K562 (cell line): ENCODE measurements at regions not wholly inside any gene's neighbourhood (a gene's known extent, or its start where the extent isn't known, plus 50 kb on each side); places are given as distances from the start of the nearest gene placed in this dataset.

Source experiments
- ATAC-seq: fragments of 200-7000 bp; cut with Tn5 transposase; 3 replicates; pipeline ENCODE4 v1.9.1; 2020; ENCODE audit warnings: moderate library complexity
- BruUV-seq: library from RNA; stranded (reverse); fragments of 400-500 nt; replicated peaks from 2 replicates; lab custom pipeline; 2021; lab: Mats Ljungman, UMichigan
- CTCF ChIA-PET: fragments of 300-600 bp; formaldehyde crosslinking; extraction: SDS; loops from one replicate; lab custom pipeline; 2021; ENCODE audit warnings: low intra/inter-chr PET ratio; lab: Yijun Ruan, JAX
- POLR2A ChIA-PET: fragments of 300-600, 350-650 bp; sonication (Branson Sonifier 250); formaldehyde crosslinking; extraction: SDS; loops from one replicate; lab custom pipeline; 2021; ENCODE audit warnings: antibody characterized with exemption, inconsistent platforms; lab: Yijun Ruan, JAX
- DNase-seq, 4 experiments: peaks; one replicate each; pipeline versions ENCODE4 v3.0.0 to v3.0.0-alpha.2; 2011 to 2018; ENCODE audit warnings: low spot score in 3 of 4, mixed read lengths in 3 of 4; ENCODE audit errors: extremely low read depth in 1 of 4
- FAIRE-seq: peaks from 2 replicates; lab custom pipeline; 2011; peaks lifted over from hg19 to GRCh38; lab: Jason Lieb, UNC
- H2AFZ ChIP-seq: 2 replicates; pipeline ENCODE4 v1.6.0; 2011; ENCODE audit warnings: low read depth, low read length, control low read depth, inconsistent platforms
- H3K27ac ChIP-seq: fragments of 200-600 bp; 3 replicates; pipeline ENCODE4 v1.8.0; 2011; ENCODE audit warnings: low read depth, mild to moderate bottlenecking, control low read depth, inconsistent platforms, low read length, moderate library complexity, mixed read lengths; ENCODE audit errors: extremely low read depth
- H3K27me3 ChIP-seq, 2 experiments: fragments of 300-600 bp in 1 of 2; 2 replicates in 1 of 2; 3 replicates in 1 of 2; pipeline versions ENCODE4 v1.6.0 to v1.8.0; 2011; ENCODE audit warnings: inconsistent platforms in 2 of 2, low read length in 2 of 2, mild to moderate bottlenecking in 1 of 2, mixed read lengths in 1 of 2, moderate library complexity in 1 of 2; ENCODE audit not compliant: control insufficient read depth in 2 of 2, insufficient read depth in 2 of 2
- H3K36me3 ChIP-seq: fragments of 300-600 bp; 3 replicates; pipeline ENCODE4 v1.8.0; 2011; ENCODE audit warnings: mild to moderate bottlenecking, low read length, inconsistent platforms; ENCODE audit not compliant: control insufficient read depth, insufficient read depth
- H3K4me1 ChIP-seq, 2 experiments: fragments of 200-600 bp in 1 of 2; replicated peaks in 1 of 2; 2 replicates in 1 of 2; 3 replicates in 1 of 2; pipeline versions ENCODE4 v1.5.1 to v1.8.0; 2011; ENCODE audit warnings: inconsistent platforms in 2 of 2, low read length in 2 of 2, mild to moderate bottlenecking in 1 of 2, mixed read lengths in 1 of 2, moderate library complexity in 1 of 2; ENCODE audit not compliant: control insufficient read depth in 2 of 2, insufficient read depth in 2 of 2
- H3K4me2 ChIP-seq: 2 replicates; pipeline ENCODE4 v1.6.1; 2011; ENCODE audit warnings: low read length, control low read depth, inconsistent platforms, mixed read lengths; ENCODE audit not compliant: insufficient read depth
- H3K4me3 ChIP-seq: fragments of 200-600 bp; sonication (generic), shearing (Covaris generic); 2 replicates; pipeline ENCODE4 v1.5.1; 2016; ENCODE audit warnings: control low read depth, inconsistent platforms
- H3K79me2 ChIP-seq: fragments of 200-600 bp; 3 replicates; pipeline ENCODE4 v1.8.0; 2011; ENCODE audit warnings: low read length, inconsistent platforms; ENCODE audit not compliant: control insufficient read depth, insufficient read depth
- H3K9ac ChIP-seq, 2 experiments: 2 replicates each; pipeline versions ENCODE4 v1.6.0 to v1.6.1; 2011; ENCODE audit warnings: low read depth in 2 of 2, low read length in 2 of 2, control low read depth in 1 of 2, inconsistent platforms in 1 of 2, mild to moderate bottlenecking in 1 of 2, mixed read lengths in 1 of 2; ENCODE audit not compliant: insufficient read depth in 1 of 2
- H3K9me1 ChIP-seq: one replicate; pipeline ENCODE4 v1.6.0; 2011; ENCODE audit warnings: inconsistent platforms, mild to moderate bottlenecking, low read length, moderate library complexity; ENCODE audit not compliant: control insufficient read depth, insufficient read depth
- H3K9me3 ChIP-seq: replicated peaks from 2 replicates; pipeline ENCODE4 v1.5.1; 2011; ENCODE audit warnings: low read depth, low read length, inconsistent platforms; ENCODE audit not compliant: control insufficient read depth, insufficient read depth
- H4K20me1 ChIP-seq: replicated peaks from 2 replicates; pipeline ENCODE4 v1.6.1; 2011; ENCODE audit warnings: low read length, inconsistent platforms, mixed read lengths; ENCODE audit not compliant: control insufficient read depth, insufficient read depth
- WGBS: fragments of 100-300 bp; shearing (Covaris generic); methylation state at CpG from one replicate; pipeline ENCODE4 v1.1.6; 2016; ENCODE audit warnings: low coverage, mixed read lengths; ENCODE audit not compliant: insufficient coverage; ENCODE audit errors: missing lambda C conversion rate; 5-methylcytosine and 5-hydroxymethylcytosine counted together
- in situ Hi-C: fragments of 300-500 bp; cut with MboI; formaldehyde crosslinking; loops from 4 replicates; pipeline ENCODE4 v1.15.0; 2018; ENCODE audit warnings: inconsistent platforms, mixed read lengths
- intact Hi-C: fragments of 100-400 bp; cut with micrococcal nuclease; formaldehyde crosslinking; loops from 2 replicates; pipeline ENCODE4 v1.14.2; 2022
- TF ChIP-seq, protein P1 (sequence below): fragments of 450-650 bp; IDR thresholded peaks from 2 replicates; pipeline ENCODE4 v1.6.1; 2016; ENCODE audit warnings: low read depth
- TF ChIP-seq, protein P2 (sequence below): fragments of 450-650 bp; IDR thresholded peaks from 2 replicates; pipeline ENCODE4 v1.6.1; 2016; ENCODE audit warnings: borderline replicate concordance
- TF ChIP-seq, protein P3 (sequence below): sonication (generic); formaldehyde crosslinking; IDR thresholded peaks from 2 replicates; pipeline ENCODE4 v1.9.0; 2022; ENCODE audit warnings: mild to moderate bottlenecking, missing genetic modification reagents
- TF ChIP-seq, protein P4 (sequence below): fragments of 450-650 bp; IDR thresholded peaks from 2 replicates; pipeline ENCODE4 v1.6.1; 2018; ENCODE audit not compliant: partially characterized antibody
- TF ChIP-seq, protein P5 (sequence below): sonication (generic); formaldehyde crosslinking; IDR thresholded peaks from 2 replicates; pipeline ENCODE4 v1.5.0; 2020; ENCODE audit warnings: missing genetic modification reagents

DNA sequence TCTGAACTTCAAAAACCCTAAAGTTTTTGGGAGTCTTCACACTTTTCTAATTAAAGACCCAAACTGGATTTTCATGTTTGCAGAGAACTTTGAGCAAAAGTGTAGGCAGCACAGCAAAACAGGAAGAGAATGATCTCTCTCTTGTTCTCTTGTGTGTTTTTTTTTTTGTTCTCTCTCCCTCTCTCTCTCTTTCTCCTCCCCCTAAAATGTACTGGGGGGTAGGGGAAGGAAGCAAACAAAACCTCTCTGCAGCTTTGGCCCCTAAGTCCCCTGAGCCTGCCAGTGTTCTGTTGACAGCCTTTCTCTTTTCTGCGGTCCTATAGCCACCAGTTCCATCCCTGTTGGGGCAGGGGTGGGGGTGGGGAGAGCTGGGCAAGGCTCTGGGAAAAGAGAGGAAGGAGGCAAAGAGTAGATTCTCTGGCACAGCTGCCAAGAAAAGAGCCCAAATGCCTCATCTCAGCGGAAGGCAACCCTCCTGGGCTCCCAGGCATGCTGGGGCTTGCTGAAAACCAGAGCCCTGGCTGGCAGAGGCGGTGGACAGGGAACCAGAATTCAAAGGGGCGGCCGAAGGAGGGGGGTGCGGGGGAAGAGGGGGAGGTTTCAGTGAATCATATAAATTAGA is 295.3 kb downstream of the SOX9 start:
- H3K4me1 ChIP-seq = no peaks in the 10 kb centered on the region
- no peak for DNase-seq
- ChIA-PET CTCF (no interaction called here), POLR2A (no interaction called here)
- BruUV-seq = no TSS peak
- no peak overlapping the region for H3K4me3 ChIP-seq
- in situ Hi-C loops = no loop called here
- H3K27me3 ChIP-seq = no peaks in the 10 kb centered on the region
- no peak overlapping the region for H2AFZ ChIP-seq
- H3K4me2 ChIP-seq = no peak overlapping the region
- H3K9ac ChIP-seq = no peak overlapping the region
- FAIRE-seq = no peak
- intact Hi-C loops = no loop called here
- H4K20me1 ChIP-seq = no peaks in the 10 kb centered on the region
- no peak overlapping the region for H3K27ac ChIP-seq
- no peaks in the 10 kb centered on the region for H3K9me1 ChIP-seq
- H3K36me3 ChIP-seq = no peaks in the 10 kb centered on the region
- ATAC-seq = no peak
- no peaks in the 10 kb centered on the region for H3K9me3 ChIP-seq
- H3K79me2 ChIP-seq = no peaks in the 10 kb centered on the region
- 0% methylated on average over 2 of the region's 6 CpGs for WGBS
- TF ChIP-seq, protein P1, sequence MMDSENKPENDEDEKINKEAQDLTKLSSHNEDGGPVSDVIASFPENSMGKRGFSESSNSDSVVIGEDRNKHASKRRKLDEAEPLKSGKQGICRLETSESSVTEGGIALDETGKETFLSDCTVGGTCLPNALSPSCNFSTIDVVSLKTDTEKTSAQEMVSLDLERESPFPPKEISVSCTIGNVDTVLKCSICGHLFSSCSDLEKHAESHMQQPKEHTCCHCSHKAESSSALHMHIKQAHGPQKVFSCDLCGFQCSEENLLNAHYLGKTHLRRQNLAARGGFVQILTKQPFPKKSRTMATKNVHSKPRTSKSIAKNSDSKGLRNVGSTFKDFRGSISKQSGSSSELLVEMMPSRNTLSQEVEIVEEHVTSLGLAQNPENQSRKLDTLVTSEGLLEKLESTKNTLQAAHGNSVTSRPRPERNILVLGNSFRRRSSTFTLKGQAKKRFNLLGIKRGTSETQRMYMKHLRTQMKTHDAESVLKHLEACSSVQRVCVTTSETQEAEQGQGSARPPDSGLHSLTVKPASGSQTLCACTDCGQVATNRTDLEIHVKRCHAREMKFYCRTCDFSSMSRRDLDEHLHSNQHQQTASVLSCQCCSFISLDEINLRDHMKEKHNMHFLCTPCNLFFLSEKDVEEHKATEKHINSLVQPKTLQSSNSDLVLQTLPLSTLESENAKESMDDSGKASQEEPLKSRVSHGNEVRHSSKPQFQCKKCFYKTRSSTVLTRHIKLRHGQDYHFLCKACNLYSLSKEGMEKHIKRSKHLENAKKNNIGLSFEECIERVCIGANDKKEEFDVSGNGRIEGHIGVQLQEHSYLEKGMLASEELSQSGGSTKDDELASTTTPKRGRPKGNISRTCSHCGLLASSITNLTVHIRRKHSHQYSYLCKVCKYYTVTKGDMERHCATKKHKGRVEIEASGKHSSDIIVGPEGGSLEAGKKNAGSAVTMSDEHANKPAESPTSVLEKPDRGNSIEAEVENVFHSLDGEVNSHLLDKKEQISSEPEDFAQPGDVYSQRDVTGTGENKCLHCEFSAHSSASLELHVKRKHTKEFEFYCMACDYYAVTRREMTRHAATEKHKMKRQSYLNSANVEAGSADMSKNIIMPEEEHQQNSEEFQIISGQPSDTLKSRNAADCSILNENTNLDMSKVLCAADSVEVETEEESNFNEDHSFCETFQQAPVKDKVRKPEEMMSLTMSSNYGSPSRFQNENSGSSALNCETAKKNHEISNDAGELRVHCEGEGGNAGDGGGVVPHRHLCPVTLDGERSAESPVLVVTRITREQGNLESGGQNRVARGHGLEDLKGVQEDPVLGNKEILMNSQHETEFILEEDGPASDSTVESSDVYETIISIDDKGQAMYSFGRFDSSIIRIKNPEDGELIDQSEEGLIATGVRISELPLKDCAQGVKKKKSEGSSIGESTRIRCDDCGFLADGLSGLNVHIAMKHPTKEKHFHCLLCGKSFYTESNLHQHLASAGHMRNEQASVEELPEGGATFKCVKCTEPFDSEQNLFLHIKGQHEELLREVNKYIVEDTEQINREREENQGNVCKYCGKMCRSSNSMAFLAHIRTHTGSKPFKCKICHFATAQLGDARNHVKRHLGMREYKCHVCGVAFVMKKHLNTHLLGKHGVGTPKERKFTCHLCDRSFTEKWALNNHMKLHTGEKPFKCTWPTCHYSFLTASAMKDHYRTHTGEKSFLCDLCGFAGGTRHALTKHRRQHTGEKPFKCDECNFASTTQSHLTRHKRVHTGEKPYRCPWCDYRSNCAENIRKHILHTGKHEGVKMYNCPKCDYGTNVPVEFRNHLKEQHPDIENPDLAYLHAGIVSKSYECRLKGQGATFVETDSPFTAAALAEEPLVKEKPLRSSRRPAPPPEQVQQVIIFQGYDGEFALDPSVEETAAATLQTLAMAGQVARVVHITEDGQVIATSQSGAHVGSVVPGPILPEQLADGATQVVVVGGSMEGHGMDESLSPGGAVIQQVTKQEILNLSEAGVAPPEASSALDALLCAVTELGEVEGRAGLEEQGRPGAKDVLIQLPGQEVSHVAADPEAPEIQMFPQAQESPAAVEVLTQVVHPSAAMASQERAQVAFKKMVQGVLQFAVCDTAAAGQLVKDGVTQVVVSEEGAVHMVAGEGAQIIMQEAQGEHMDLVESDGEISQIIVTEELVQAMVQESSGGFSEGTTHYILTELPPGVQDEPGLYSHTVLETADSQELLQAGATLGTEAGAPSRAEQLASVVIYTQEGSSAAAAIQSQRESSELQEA = no peak
- TF ChIP-seq, protein P2, sequence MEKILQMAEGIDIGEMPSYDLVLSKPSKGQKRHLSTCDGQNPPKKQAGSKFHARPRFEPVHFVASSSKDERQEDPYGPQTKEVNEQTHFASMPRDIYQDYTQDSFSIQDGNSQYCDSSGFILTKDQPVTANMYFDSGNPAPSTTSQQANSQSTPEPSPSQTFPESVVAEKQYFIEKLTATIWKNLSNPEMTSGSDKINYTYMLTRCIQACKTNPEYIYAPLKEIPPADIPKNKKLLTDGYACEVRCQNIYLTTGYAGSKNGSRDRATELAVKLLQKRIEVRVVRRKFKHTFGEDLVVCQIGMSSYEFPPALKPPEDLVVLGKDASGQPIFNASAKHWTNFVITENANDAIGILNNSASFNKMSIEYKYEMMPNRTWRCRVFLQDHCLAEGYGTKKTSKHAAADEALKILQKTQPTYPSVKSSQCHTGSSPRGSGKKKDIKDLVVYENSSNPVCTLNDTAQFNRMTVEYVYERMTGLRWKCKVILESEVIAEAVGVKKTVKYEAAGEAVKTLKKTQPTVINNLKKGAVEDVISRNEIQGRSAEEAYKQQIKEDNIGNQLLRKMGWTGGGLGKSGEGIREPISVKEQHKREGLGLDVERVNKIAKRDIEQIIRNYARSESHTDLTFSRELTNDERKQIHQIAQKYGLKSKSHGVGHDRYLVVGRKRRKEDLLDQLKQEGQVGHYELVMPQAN = no peak
- TF ChIP-seq, protein P3, sequence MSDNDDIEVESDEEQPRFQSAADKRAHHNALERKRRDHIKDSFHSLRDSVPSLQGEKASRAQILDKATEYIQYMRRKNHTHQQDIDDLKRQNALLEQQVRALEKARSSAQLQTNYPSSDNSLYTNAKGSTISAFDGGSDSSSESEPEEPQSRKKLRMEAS (CRISPR knock-in tag) = no peak
- TF ChIP-seq, protein P4, sequence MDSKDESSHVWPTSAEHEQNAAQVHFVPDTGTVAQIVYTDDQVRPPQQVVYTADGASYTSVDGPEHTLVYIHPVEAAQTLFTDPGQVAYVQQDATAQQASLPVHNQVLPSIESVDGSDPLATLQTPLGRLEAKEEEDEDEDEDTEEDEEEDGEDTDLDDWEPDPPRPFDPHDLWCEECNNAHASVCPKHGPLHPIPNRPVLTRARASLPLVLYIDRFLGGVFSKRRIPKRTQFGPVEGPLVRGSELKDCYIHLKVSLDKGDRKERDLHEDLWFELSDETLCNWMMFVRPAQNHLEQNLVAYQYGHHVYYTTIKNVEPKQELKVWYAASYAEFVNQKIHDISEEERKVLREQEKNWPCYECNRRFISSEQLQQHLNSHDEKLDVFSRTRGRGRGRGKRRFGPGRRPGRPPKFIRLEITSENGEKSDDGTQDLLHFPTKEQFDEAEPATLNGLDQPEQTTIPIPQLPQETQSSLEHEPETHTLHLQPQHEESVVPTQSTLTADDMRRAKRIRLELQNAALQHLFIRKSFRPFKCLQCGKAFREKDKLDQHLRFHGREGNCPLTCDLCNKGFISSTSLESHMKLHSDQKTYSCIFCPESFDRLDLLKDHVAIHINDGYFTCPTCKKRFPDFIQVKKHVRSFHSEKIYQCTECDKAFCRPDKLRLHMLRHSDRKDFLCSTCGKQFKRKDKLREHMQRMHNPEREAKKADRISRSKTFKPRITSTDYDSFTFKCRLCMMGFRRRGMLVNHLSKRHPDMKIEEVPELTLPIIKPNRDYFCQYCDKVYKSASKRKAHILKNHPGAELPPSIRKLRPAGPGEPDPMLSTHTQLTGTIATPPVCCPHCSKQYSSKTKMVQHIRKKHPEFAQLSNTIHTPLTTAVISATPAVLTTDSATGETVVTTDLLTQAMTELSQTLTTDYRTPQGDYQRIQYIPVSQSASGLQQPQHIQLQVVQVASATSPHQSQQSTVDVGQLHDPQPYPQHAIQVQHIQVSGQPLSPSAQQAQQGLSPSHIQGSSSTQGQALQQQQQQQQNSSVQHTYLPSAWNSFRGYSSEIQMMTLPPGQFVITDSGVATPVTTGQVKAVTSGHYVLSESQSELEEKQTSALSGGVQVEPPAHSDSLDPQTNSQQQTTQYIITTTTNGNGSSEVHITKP = no peak
- TF ChIP-seq, protein P5, sequence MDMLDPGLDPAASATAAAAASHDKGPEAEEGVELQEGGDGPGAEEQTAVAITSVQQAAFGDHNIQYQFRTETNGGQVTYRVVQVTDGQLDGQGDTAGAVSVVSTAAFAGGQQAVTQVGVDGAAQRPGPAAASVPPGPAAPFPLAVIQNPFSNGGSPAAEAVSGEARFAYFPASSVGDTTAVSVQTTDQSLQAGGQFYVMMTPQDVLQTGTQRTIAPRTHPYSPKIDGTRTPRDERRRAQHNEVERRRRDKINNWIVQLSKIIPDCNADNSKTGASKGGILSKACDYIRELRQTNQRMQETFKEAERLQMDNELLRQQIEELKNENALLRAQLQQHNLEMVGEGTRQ = no peak
